ENCODE measurements at regions not wholly inside any gene's neighbourhood (a gene's known extent, or its start where the extent isn't known, plus 50 kb on each side); places are given as distances from the start of the nearest gene placed in this dataset.

GRCh38 chr2:239715606-239716005, 309.5 kb downstream of the NDUFA10 start (continued):
- TF ChIP-seq RELB (IDR thresholded peaks at IDR 0.05; ENCODE audit: low read depth) = no peak
- TF ChIP-seq ZNF384 (IDR thresholded peaks at IDR 0.05; ENCODE audit: borderline replicate concordance, low read depth, low read length) = no peak
- no peak for TF ChIP-seq JUND (IDR thresholded peaks at IDR 0.05; ENCODE audit: low read depth, low read length)
- no peak for TF ChIP-seq ZSCAN29 (IDR thresholded peaks at IDR 0.05)
- TF ChIP-seq ELK1 (IDR thresholded peaks at IDR 0.05; ENCODE audit: low read depth, low read length) = no peak
- no peak for TF ChIP-seq ZBTB11 (CRISPR knock-in tag; IDR thresholded peaks at IDR 0.05)
- no peak for TF ChIP-seq DPF2 (IDR thresholded peaks at IDR 0.05)
- TF ChIP-seq SUZ12 (IDR thresholded peaks at IDR 0.05; ENCODE audit: unreplicated experiment) = no peak

Data from GM12878 (cell line).